Activated CD4-positive, CD25-positive, alpha-beta regulatory T cell treated with anti-CD3 and anti-CD28 coated beads, Interleukin-2, amount 50 U/mL, for 72 hours (primary cell): ENCODE measurements at regions not wholly inside any gene's neighbourhood (a gene's known extent, or its start where the extent isn't known, plus 50 kb on each side); places are given as distances from the start of the nearest gene placed in this dataset.

Experiments used
- DNase-seq: peaks from one replicate; pipeline ENCODE4 v3.0.0; 2021

DNA sequence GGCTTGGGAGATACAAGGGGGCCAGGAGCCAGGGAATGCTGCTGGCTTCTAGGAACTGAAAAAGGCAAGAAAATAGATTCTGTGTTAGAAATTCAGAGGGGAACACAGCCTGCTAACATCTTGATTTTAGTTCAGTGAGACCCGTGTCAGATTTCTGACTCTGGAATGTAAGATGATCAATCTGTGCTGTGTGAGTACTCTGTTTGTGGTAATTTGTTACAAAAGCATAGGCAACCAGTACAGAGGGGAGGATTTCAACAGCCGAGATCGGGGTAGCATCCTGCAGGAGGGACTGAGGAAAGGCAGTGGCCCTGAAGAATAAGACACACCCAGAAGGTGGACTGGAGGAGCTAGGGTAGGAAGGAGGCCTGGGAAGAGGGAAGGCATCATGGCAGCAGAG is 410.0 kb upstream of the CCDC196 start:
- no peak for DNase-seq

DNA sequence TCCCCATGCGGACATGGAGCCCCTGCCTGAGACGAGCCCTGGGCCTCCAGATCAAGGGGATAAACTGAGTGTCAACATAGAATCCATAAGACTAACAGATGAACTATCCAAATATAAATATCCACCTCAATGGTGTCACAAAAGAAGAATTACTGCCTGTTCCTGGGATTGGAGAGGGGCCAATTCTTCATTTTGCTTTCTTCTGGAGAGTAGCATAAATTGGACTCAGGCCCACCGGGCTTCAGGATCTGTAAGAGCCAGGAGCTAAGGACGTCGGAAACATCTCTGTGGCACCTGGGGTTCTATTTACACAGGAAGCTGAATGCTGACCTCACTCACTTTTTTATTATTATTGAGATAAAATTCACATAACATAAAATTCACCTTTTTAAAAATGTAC is 408.2 kb upstream of the CCDC196 start:
- DNase-seq: no peak

DNA sequence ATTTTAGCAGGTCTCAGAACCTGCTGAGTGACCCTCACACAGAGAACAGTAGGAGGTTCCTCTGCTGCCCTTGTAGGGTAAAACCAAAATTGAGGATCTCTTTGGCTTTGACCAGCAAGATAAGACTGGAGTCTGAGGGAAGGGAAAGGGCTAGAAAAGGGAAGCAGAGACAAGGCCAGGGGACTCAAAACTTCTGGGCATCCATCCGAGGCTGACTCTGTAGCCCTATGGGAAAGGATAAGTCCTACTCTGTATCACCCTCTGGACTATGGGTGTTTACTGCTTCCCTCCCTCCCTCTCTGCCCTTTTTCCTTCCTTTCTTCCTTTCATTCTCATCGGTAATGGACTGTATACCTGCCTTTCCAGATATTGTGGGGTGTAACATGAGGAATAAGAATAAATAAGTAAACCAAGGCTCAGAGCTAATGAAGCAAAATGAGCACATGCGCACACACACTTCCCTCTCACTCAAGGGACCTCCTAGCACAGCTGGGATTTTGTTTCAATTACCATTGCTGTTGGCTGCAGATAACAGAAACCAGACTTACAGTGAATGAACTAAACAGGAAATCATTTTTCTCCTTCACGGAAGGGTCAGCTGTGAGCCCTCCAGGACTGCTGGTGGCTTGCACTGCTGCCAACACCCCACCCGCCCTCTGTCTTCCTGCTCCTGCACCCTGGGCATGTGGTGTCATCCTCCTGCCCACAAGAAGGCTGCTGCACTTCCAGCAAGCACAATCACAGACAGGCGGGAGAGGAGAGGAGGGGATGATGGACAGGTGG is 404.4 kb upstream of the CCDC196 start:
- no peak for DNase-seq

DNA sequence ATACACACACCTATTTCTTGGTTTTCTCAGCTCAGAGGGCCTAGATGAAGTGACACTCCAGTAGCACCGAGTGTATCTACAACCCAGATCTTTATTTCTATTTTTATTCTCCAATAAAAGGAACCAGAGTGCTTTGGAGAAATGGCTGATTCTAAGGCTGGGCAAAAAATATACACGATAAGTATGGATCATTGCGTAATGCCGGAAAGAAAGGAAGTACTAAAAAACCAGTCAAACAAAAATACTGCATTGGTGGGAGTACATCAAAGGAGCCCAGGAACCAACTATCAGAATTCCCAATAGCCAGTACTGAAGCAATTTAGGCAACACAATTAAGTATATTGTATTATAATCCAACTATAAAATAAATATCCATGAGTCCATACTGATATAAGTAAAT is 400.9 kb upstream of the CCDC196 start:
- DNase-seq: no peak

DNA sequence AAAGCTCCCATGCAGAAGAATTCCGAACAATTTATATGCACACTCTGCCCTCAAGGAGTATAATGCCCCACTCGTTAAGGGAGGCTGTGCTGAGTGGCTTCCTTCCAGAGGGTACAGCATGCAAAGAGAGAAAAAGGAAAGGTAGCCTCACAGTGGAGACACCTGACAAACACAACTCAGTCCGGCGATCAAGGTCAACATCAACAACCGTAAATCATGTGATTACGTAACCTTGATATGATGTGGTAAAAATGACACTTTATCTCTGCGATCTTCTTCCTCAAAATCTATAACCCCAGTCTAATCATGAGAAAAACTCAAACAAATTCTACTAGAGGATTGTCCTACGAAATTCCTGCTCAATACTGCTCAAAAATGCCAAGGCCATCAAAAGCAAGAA is 400.5 kb upstream of the CCDC196 start:
- DNase-seq: no peak

DNA sequence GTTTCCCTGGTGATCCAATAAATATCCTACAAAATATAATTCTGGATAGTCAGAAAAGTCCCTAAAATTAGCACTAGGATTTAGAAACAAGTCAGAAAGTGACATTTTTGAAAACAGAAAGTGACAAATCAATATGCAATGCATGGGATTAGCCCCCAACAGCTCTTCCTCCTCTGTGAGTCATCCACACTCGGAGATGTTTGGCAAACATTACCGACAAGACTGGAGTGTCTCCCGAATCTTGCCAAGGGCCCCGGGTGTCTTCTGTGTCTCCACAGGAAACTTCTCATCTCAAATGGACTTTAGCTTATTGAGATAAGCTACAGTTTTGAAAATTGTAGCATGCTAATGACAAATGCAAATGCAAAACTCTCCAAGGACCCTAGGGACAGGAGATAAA is 398.9 kb upstream of the CCDC196 start:
- DNase-seq: no peak

DNA sequence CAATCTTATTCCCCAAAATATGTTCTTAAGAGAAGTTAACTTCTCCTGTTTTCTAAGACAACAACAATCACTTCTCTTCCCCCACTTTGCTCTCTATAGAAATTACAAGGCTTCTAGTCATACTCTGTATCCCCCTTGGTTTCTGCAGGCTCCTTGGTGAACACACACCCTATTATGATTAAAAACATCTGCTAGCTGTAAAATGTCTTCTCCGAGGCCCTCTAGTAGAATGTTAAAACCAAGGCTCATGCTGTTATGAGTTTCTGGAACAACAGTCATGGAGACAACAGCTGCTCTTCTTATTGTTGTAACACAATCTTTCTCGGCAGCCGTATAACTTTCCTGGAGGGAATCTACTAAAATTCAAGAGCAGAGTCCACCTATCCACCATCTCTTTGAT is 397.5 kb upstream of the CCDC196 start:
- DNase-seq: no peak

DNA sequence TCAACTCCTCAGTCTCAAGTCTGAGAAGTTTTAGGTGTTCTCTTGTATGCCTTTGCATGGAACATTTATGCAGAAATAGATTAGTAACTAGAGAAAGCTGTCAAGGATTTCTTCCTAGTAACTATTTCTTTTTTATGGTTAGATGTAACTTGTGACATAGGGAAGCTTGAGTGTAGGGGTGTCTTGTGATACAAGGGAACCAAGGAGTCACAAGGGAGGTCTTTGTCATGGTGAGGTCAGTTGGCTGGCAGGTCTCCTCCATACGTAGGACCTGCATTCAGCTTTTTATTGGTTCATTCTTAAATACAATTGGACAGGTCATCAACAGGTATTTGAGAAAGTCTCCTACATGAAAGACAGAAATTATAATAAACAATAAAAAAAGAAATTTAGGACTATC is 394.0 kb upstream of the CCDC196 start:
- no peak for DNase-seq

DNA sequence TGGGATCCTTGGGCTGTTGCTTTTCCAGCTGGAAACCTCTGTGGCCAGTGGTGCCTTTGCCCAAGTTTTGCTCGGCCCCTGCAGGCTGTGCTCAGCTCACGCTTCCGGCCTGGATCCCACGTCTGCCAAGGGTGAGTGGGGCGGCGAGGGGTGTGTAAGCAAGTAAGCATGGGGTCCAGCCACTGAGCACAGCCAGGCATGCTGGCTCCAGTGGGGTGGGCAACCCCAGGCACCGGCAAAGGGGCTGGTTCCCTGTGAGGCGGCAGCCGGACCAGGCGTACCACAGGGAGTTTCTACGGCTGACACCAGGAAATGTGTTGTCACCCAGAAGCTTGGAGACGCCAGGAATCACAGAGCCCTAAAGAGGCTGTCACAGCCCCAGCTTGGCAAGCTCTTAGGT is 393.4 kb upstream of the CCDC196 start:
- no peak for DNase-seq

DNA sequence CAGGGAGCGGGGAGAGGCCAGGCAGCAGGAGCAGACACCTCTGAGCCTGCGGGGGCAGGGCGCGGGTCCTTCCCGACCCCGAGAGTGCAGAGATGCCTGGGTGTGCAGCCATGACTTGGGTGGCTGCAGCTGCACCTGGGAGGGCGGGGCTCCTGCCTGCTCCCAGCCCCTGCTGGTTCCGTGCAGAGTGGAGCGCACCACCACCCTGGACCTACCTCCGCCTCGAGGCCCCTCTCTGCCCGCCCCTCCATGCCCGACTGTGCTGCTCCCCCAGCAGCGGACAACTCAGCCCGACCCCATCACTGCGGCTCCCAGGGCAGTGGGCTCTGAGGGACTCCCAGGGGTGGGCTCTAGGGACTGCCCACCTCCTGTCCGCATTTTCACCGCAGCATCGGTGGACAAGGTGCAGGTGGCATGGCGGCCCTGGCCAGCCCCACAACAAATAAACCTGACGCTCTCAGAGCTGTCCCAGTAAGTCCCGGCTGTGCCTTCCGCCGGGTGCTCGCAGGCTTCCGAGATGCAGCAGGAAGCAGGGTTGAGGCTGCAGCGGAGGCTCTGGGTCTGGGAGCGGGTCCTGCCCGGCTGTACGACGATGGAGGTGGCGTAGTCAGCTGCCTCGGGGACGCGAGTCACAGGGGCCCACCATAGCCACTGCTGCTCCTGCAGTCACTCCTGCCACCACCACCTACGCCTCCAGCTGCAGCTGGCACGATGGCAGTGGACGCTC is 392.0 kb upstream of the CCDC196 start:
- DNase-seq: no peak

DNA sequence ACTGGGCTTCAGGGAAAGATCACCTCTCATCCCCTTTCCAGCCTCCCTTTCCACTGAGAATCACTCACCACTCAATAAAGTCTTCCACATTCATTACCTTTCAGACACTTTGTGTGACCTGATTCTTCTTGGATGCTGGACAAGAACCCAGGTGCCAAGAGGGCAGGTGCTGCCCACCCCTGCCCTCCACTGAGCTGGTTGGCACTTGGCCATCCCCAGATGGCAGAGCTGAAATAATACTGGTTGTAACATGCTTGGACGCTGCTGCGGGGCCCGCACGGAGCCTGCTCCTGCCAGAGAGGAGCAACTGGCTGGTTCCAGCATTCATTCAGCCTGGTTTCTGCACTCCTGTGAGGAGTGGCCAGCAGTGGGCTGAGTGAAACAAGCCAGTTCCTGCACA is 386.7 kb upstream of the CCDC196 start:
- DNase-seq: no peak

DNA sequence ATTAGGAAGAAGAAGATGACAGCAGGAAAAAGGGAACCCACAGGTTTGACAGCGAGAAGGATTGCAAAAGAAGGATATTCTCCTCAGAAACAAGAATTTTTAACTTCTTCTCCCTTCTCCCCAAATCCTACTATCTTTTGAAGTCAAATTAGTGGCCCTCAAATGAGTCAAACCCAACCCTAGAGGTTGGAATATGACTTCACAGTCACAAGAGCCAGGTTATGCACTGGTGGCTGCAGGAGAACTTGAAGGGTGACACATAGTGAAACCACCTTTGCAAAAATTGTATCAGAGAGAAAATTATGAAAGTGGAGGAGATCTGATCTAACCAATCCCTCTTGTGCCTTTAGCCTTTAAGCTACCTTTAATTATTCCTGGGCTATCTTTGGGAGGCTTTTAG is 386.2 kb upstream of the CCDC196 start:
- no peak for DNase-seq

DNA sequence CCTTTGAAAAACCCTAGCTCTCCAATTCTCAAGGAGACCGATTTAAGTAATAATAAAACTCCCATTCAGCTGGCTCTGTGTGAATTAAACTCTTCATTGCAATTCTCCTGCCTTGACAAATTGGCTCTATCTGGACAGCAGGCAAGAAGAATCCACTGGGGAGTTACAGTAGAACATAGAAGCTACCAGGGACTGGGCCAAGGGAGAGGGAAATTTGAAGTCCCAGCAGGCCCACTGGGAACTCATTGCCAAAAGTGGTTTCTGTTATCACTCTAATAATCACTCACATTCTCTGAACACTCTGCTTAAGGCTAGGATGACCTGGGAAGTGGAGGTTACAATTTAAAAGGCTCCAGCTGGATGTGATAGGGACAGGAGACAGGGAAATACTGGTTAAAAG is 384.5 kb upstream of the CCDC196 start:
- DNase-seq: no peak

DNA sequence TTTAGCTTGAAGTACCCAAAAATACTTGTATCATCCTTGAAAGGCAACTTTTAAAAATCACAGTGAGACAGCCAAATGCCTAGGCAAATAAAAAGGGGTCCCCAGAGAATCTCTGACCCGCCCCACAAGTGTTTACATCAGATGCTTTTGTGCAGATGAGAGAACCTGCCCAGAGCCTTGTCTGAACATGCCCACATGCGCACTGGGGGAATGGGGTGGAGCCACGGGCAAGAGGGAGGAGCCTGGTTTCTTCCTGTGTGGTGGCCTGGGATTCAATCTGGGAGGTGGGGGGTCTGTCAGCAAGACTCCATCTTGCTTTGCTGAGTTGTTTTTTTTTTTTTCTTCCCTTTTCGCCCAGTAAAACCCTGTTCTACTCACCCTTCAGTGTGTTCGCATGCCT is 381.7 kb upstream of the CCDC196 start:
- no peak for DNase-seq

DNA sequence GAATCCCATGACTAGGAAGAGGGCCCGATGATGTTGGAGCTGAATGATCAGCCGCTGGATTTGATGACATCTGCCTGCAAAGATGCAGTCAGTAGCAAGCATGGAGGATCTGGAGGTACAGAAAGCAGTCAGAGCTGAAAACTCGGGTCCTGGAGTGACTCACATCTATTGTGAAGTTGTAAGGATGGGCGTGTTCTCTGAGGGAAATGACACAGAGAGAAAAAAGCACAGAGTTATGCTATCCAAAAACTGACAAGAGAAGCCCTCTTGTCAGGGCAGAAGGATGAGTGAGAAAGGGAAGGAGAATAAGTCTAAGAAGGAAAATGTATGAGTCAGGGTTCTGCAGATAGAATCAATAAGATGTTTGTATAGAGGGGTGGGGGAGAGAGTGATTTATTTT is 380.4 kb upstream of the CCDC196 start:
- DNase-seq: no peak

DNA sequence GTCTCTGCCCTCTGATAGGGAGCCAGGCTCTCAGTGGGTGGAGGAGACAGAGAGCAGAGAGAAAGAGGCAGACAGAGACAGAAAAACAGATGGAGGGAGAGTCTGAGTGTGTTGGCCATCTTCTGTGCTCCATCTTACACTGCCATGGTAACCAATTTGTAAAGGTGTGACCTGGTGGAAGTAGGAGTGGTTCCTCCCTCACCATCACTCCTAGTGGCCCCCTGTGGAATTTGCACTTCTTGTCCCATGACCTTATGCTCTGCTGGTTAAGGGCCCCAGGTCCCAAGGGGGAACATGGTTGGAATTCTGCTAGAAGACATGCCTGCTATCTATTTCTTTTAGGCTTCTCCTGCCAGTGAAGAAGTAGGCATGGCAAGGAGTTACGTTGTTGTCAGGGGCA is 376.7 kb upstream of the CCDC196 start:
- DNase-seq: no peak

DNA sequence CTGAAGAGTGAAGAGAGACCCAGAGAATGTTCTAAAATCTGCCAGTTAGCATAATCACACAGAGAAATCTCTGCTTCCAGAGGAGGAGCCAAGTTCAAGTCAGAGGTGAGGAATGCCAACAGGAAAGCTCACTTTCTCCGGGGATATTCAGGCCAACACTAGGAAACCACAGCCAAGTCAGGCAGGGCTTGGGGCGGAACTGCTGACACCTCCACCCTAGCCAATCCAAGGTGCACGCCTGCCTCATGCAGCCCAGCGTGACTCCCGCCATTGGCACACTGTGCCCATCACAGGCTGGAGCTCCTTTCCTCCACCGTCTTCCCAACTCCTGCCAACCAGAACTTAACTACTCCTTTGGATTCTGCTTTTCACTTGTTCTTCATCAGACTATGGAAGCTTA is 374.3 kb upstream of the CCDC196 start:
- no peak for DNase-seq

DNA sequence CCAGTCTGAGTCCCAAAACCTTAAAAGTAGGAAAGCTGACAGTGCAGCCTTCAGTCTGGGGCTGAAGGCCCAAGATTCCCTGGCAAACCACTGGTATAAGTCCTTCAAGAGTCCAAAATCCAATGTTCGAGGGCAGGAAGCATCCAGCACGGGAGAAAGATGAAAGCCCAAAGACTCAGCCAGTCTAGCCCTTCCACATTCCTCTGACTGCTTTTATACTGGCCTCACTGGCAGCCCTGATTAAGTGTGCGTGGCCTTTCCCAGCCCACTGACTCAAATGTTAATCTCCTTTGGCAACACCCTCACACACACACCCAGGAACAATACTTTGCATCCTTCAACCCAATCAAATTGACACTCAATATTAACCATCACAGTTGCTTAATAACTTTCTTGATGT is 372.1 kb upstream of the CCDC196 start:
- DNase-seq: no peak

DNA sequence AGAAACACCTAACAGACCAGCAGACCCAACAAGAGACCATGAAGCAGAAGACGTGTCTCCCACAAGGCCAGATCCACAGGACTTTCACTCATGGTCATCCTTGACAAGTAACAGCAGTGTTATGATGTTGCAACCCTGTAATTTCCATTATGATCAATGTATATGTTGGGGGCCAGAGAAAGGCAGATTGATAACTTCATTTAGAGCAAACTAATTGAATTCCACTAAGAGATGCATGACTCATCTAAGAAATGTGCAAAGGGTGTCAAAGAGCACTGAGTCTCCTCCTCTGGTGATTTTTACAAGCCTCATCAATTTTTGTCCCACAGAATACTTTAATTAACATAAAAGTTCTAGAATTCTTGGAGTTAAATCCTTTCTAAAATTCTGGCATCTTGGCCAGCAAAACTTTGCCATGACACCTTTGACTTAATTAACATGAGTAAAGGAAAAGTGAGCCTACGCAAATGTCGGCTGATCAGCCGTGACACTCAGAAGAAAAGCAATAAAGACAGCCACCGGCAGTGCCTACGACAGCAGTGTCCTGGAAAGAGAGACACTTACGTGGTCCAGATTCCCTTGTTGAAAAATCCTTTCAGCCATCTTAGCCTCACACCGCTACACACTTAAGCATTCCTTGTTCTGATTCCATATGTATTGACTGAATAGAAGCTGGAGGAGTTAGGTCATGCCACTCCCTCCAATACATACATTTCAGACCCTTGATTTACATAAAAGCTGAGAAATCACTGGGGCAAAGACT is 370.2 kb upstream of the CCDC196 start:
- no peak for DNase-seq

DNA sequence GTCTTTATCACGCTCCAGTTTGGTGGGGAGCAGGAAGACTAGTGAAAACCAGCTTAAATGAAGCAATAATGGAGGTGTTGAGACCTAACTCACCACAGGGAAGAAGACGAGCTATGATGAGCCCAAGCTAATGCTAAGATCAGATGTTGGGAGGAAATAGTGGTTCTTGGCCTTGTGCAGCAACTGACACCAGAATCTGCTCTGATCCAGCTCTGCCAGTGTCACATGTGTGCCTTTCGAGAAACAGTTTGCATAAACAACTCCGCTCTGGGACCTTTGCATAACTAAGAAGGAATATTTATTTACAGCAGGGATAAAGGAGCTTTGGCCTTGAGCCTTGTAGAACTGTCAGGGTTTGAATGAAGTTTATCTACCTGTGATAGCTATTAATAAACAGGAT is 369.4 kb upstream of the CCDC196 start:
- no peak for DNase-seq

DNA sequence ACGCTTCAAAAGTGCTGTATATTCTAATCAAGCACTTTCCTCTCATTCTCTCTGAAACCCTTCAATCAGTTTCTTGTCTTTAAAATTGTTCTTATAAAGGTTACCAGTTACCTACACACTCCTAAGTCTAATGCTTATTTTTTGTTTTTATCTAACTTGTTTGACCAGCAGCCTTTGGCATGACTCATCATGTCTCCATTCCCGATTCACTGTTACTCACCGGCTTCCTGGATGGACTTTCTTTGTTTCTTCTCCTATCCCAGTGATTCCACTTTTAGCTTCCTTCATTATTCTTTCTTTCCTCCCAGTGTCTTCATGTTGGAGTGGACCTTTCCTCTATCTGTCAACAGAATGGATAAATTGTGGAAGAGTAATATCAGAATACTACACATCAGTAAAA is 368.6 kb upstream of the CCDC196 start:
- DNase-seq: no peak

DNA sequence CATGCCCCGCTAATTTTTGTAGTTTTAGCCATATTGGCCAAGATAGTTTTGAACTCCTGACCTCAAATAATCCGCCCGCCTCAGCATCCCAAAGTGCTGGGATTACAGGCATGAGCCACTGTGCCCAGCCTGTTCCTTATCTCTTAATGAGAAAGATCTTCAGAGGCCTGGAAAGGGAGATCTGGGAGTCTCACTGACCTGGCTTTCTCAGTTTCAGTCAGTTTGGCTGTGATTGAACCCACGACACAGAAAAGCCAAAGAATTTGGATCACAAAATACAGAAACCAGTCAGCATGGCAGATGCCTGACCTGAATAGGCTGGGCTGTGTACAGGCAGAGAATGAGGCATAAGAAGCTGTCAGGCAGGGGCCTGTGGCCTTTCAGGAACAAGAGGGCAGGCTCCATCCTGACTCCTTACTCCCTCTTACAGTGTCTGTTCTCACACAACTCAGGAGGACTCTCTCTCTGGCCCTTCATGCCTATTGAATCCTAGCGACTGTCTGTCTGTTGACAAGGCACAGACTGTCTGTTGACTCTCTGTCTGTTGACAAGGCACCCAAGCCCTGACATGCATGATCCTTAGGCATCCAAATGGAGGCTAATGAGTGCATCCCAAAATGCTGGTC is 366.5 kb upstream of the CCDC196 start:
- DNase-seq: no peak

DNA sequence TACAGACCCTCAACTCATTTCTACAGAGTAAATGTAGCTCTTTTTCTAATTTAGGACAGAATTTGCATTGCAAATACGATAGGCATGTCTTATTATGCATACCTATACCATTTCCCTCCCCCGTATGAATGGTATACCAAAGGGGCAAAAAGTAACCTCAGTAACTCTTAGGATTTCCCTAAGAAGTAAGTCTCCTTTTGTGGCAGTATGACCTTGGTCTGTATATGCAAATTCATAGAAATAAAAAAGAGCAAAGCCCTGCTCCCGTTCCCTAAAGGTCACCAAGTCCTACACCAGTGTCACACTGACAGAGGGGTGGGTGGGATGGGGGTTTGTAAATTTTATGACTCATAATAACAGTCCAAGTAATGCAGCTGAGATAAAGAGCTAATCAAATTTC is 365.8 kb upstream of the CCDC196 start:
- no peak for DNase-seq

DNA sequence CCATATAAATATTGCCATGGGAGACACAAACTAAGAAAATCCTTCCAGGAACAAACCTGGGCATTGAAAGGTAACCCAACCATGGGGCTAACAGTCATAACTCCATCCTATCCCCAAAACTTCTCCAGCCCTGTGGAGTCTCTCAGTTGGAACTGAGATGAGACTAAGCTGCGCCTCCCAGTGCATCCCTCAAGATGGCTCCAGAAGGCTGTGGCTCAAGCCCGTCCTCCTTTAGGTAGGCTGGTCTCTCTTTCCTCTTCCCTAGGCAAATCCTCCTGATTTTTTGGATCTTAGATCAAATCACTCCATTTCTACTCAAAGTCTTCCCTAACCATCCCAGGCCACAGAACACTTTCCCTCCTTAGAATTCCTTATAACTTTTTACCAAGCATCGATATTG is 364.3 kb upstream of the CCDC196 start:
- no peak for DNase-seq
